ENCODE measurements at regions not wholly inside any gene's neighbourhood (a gene's known extent, or its start where the extent isn't known, plus 50 kb on each side); places are given as distances from the start of the nearest gene placed in this dataset.
"Not testable (repeated sequence)": the region's sequence is repeated elsewhere in the genome, so short reads cannot be mapped to it uniquely, and the experiment has no call there.

DNA sequence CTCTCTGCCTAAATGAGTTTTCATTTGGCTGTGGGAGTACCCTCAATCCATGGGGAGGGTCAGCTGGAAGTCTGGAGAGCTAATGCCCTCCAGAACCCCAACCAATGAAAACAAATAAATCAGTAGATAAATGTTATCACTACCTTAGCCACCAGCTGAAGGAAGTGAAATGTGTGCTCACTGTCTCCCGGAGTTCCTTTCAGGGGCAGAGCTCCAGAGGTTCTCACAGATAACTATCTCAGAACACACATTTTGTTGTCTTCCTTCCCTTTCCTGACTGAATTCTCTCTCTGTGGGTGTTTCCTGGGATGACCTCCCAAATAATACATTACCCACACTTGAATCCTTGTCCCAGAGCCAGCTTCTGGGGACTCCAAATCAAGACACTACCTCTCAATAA is 779.6 kb downstream of the DIAPH3 start:
- DNase-seq: no peak

DNA sequence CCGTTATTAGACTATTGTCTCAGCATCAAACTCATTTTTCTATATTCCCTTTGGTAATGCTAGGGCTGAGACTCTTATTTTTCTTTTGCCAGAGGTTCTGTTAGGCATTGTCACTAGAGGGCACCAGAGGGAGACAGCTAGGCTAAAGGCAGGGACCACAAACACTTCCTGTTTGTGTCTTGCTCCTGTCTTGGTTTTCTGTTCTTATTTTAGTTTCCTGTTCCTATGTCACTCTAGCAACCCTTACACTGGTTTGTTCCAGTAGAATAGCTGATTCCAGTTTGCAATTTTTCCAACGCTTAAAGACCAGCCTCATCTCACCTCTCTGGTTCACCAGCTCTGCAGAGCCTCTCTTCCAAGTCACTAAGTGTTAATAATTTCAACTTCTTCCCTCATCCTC is 772.0 kb downstream of the DIAPH3 start:
- DNase-seq: peak in 3 of 5 experiments; percentile 9 to 90 (median 41)

DNA sequence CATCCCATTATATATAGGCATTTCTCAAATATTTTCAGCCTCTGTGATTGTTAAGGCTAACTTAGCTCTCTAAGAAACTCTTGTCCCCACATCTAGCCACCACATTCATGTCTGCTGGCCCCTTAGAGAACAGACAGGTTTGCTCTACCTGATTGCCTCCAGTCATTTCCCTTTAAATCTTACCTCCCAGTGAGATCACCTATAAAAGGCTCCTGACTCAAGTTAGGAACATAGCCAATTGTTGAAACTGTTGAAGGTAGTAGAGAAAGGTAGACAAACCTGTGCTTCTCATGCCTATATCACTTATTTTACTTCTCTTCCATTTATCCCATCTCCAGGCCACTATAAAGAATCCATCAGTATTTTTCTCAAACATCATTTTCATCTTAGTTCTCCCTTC is 771.4 kb downstream of the DIAPH3 start:
- no peak for DNase-seq

DNA sequence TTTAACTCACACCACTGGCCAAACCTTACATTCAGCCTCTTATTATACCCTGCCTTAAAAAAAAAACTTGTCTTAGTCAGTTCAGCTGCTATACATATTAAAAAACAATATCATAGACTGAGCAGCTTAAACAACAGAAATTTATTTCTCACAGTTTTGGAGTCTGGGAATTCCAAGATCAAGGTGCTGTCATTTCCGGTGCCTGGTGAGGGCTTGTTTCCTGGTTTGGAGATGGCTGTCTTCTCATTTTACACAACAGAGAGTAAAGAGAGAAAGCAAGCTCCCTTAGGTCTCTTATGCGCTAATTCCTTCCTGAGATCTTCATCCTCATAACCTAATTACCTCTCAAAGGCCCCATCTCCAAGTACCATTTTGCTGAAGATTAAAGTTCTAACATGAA is 769.2 kb downstream of the DIAPH3 start:
- no peak for DNase-seq

DNA sequence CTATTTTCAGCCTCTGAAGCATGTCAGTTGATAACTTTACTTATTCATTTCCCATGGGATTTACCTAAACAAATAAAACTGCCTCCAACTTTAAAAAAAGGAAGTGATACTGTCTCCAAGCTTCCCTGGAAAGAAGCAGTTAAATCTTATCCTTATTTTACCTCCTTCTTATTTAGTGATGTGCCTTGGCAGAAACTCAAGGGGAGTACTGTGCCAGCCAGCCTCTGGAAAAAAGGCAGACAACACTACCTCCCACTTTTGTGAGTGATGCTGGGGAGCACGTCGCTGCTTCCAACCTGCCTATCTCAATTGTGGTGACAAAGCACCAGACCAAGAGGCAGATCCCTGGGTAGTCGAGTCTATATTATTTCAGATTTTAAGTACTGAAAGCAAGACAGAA is 765.6 kb downstream of the DIAPH3 start:
- DNase-seq: no peak

DNA sequence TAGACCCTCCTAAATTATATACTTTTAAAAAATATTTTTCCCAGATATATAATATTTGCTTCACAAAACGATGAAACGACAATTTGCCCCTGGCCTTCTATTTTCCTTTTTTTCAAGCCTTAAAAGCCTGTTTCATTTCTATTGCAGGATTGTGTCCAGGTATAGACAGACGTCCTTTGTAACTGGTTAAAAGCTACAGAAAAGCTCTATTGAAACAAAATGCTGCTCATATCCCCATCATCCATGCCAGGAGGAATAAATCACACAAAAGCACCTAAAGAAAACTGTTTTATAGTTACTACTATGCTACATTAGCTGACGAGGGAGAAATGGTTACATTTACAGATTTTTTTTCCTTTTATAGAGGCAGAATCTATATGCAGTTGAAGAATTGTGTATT is 765.1 kb downstream of the DIAPH3 start:
- no peak for DNase-seq

DNA sequence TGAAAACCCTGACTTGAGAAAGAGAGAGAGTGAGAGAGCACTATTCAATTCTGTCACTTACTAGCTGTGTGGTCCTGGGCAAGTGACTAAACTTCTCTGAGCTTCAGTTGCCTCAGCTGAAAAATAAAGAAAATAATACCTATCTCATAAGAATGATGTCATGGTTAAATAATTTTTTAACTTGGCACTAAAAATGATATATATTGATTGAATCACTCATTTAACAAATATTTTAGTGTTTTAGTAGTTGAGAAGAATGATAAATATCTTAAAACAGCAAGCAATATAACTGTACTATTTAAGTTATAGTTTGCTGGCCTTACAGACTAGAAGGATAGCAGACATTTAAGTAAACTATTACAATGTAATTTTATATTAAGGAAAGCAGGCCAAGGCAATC is 764.2 kb downstream of the DIAPH3 start:
- no peak for DNase-seq

DNA sequence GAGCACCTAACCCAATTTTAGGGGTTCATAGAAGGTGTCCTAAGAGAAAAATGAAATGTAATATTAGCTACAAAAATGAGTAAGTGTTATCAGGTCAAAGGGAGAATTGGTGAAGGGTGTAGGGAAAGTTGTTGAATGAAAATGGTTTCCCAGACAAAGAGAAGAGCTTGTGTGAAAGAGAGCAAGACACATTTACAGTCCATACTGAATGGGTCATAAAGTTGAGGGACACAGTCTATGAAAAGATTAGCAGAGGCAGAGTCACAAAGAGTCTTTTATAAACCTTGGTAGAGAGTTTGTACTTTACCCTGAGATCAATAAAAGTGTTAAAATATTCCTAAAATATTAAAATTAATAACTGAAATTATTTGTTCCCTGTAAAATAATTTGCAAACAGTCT is 759.4 kb downstream of the DIAPH3 start:
- DNase-seq: no peak

DNA sequence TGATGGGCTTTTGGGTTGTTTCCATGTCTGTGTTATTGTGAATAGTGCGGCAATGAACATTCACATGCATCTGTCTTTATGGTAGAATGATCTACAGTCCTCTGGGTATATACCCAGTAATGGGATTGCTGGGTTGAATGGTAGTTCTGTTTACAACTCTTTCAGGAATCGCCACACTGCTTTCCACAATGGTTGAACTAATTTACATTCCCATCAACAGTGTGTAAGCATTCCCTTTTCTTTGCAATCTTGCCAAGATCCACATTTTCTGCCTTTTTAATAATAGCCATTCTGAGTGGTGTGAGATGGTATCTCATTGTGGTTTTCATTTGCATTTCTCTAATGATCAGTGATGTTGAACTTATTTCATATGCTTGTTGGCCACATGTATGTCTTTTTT is 756.5 kb downstream of the DIAPH3 start:
- not testable (repeated sequence) for DNase-seq

DNA sequence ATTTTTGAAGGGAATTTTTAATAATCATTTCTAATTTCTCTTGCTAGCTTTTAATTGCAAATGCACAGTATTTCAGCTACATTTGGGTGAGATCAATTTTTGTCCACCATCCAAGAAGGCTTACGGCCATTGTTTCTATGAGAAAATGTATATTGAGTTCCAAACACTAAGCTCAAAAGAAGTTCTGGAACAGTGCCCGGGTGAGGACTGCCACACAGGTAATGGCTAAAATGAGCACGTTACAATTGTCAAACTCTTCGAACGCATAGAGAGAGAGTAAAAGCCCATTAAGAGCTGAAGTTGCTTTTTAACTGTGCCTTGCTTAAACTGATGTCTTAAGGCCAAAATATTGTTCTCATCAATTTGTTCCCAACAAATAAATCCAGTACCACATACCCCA is 755.0 kb downstream of the DIAPH3 start:
- no peak for DNase-seq

DNA sequence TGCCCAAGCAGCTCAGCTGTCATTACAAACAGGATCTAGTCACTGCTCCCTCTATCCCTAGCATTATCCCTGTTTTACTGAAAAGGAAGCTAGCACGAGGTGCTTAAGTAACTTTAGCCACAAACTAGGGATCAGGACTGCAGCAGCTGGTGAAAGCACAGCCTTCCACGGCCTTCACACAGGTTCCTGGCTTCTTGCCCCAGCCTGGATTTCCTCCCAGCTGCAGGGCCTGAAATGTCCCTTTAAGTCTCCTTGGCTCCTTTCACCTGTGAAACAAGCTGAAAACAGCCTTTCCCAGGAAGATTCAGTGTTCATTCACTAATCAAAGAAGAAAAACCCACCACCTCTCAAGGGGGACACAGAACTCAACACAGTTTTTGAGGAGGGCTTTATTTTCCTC is 754.5 kb downstream of the DIAPH3 start:
- no peak for DNase-seq

DNA sequence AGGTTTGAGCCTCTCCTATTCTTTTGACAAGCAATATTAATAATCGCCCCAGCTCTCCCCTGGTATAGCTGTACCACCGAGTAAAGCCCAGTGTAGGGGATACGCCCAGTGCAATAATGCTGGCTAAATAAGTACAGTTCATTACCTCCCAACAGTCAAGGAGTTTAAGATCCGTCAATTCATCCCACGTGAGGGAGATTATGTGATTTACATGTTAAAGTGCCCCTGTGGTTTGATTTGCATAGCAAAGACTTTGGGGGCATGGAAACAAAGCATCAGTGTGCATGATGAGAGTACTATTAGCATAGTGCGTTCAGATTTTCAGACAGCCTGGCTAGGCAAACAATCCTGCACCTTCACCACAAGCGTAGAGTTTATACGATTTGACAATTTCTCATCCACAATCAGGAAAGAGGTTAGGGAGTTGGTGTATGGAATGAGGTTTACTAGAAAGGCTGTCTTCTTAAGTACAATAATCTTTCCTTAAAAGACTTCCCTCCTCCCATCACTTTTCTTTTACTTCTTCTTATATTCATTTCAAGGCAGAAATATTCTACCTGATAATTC is 754.0 kb downstream of the DIAPH3 start:
- no peak for DNase-seq

DNA sequence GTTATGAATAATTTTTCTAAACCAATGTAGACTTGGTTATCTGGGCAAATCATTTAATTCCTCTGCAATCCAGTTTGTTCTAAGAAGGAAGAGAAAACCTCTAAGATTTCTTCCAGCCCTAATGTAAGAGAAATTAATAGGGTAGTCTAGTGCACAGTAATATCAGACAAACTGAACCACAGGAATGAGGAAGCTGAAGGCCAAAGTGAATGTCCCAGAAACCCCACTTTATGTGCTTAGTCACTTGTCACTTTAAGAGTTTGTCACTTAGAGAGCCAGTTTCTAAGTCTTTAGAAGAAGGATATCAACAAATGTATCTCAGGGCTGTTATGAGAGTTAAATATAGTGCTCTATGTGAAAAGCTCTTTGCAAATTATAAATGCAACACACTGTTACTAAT is 750.6 kb downstream of the DIAPH3 start:
- no peak for DNase-seq

DNA sequence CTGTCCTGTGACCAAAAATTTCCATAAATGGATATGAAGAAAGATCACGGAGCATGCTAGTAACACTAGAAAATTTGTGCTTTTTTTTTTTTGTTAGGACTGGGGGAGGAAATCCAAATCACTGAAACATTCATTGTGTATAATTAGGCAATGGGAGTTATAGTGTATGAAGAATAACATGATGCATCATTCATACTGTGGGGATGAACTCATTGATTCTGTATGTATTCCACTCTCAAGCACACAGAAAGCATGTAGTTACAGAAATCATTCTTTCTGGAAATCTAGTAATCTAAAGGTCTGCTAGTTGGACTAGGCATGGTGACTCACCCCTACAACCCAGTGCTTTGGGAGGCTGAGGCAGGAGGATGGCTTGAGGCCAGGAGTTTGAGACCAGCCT is 749.7 kb downstream of the DIAPH3 start:
- DNase-seq: no peak

DNA sequence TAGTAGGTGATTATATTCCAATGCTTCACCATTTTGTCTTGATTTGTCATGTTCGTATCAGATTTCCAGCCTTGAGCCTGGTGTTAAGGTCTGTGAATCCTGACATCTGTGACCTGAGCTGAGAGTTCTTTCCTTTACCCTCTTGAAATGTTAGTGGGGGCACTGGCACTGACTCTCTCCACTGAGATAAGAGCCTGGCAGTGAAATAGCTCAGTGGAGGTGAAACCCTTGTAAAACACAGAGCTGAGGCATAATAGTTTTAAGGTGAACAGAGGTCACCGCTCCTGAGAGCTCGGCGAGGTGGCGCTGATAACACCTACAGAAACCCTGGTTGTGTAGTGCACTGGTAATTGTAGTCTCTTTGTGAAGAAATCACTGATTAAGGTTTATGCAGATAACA is 748.2 kb downstream of the DIAPH3 start:
- no peak for DNase-seq

DNA sequence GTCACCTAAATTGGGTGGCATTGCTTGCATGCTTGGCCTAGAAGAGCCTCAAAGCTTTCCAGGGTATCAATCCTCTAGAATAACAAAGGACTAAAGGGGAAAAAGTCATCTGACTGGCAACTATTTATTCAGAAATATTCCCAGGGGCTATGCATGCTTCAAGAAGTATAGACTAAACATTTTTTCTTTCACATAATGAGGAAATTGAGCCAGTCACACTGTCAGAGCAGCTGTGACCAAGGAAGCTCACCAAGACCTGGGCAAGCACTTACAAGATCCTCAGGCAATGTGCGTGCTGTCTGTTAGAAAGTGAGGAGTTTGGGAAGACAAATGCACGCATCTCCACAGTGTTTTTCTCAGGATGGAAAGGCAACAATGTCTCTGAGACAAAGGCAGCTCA is 747.2 kb downstream of the DIAPH3 start:
- no peak for DNase-seq

DNA sequence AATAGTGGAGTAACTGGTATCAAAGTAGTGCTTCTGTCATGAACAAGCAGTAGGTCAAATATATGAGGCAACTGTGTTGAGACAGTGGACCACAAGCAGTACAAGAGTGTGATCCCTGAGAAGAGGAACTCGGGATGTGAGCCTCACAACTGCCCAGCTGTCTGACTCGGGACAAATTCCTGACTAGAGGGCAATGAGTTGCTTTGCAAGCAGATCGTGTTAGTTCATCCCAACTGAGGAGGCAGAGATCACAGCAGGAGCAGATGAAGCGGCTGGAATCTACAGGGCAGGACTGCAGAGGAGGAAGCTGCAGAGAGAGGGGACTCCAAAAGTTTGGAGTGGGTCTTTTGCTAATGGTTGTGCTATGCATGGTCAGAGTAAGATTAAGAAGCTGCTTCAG is 741.1 kb downstream of the DIAPH3 start:
- no peak for DNase-seq

DNA sequence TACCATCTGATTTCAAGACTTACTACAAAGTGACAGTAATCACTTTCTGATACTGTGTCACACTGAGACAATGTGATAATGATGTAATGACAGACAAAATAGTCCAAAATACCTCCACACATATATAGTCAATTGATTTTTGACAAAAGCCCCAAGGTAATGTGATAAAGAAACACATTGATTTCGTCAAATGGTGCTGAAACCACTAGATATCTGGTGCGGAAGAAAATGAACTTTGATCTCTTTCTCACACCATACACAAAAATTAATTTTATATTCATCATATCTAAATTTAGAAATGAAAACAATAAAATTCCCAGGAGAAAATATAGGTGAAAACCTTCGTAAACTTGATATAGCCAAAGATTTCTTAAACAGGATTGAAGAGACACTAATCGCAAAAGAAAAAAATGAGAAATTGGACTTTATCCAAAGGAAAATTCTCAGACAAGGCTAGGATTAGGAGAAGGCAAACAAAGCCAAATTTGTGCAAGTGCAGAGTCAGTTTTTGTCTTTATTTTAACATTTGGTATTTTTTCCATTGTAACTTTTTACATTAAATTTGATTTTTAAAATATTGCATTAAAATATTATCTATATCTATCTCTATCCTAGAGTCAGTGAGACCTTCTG is 739.9 kb downstream of the DIAPH3 start:
- no peak for DNase-seq

DNA sequence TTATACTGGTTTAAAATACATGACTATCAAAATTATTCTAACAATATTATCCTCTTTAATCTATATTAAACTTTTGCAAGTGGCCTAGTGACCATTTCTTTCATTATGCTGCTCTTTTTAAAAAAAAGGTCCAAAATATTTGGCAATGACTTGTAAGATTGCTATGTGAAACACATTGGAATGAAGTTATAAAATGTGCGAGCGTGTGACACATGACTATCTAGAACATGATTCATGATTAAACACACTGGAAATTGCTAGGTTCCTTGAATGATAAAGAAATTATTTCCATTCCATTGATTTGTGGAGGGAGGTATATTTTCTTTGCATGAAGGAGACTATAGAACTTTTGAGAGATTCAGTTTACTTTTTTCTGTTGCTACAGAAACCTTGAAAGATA is 739.1 kb downstream of the DIAPH3 start:
- no peak for DNase-seq

DNA sequence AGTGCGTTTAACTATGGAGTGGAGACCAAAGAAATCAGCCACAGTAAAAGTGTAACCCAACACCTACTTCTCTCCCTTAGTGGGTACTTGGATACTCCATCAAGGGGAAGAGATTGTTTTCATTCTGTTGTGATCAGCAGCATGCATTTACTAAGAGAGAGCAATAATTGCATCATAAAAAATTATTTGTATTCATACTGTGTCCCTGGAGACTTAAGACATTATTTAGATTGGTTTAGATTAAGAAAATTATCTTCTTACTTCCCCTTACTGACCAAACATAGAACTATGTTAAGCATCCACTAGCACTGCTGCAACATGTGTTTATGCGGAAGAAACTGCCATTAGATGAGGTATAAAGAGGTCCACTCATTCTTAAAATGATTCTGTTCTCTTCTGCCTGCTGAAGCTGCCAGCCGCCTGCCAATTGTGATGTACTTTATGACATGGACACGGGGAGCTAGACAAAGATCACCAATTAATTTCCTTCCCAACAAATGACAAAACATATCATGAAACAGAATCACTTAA is 738.5 kb downstream of the DIAPH3 start:
- no peak for DNase-seq

DNA sequence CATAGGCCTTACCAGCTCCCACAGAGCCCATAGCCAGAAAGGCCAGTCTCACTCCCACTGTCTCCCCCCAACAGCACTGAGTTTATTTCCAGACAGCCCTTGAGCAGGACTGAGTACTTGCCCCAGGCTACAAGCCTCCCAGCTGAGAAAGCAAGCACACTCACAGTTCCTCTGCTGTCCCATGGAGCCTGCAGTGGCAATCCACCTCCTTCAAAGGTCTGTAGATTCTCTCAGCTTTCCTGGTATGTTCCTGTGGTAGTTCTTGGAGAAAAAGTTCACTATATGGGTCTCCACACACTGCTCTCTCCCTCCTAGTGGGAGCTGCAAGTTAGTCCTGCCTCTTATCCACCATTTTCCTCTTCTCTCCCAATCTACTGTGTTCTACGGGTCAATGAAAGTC is 728.7 kb downstream of the DIAPH3 start:
- no peak for DNase-seq

DNA sequence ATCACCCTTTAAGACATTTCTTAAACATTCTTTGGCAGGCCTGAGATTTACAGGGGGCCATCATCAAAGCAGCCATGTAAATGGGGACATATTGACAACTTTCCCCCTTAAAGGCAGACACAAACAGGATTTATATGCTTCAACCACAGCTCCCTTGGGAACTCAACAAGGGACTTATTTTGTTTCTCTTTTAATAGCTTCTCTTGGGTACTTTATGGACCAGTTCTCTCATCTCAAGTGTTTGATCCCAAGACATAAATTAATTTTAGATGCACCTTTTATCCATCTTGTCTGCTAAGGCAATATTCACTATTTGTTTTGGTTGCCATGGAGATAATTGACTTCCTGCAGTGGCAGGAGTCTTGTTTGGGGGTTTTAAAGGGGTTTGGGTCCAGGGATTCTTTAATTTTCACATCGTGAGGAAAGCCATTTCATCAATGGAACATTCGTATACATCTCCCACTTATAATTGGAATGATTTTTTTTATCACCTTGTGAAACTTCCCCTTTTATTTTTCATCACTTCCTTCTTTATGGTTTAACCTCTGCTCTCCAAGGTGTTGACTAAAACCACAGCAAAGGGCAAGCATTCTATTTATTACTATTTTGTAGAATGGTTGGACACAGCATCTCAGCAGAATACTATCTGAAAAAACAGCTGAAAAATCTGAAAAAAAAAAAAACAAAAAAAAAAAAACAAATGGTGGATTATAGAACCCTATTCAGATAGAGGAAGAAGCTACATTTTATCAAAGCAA is 726.0 kb downstream of the DIAPH3 start:
- no peak for DNase-seq

DNA sequence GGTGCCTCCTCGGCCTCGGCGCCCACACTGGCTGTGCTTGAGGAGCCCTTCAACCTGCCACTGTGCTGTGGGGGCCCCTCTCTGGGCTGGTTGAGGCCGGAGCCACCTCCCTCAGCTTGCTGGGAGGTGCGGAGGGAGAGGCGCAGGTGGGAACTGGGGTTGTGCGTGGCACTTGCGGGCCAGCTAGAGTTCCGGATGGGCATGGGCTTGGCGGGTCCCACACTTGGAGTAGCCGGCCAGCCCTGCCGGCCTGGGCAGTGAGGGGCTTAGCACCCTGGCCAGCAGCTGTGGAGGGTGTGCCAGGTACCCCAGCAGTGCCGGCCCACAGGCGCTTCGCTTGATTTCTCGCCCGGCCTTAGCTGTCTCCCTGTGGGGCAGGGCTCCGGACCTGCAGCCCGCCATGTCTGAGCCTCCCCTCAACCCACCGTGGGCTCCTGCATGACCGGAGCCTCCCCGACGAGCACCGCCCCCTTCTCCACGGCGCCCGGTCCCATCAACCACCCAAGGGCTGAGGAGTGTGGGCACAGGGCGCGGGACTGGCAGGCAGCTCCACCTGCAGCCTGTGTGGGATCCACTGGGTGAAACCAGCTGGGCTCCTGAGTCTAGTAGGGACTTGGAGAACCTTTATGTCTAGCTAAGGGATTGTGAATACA is 723.8 kb downstream of the DIAPH3 start:
- no peak for DNase-seq

DNA sequence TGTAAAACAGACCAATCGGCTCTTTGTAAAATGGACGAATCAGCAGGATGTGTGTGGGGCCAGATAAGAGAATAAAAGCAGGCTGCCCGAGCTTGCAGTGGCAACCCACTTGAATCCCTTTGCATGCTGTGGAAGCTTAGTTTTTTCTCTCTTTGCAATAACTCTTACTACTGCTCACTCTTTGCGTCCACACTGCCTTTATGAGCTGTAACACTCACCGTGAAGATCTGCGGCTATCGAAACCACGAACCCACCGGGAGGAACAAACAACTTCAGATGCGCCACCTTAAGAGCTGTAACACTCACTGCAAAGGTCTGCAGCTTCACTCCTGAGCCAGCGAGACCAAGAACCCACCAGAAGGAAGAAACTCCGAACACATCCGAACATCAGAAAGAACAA is 722.7 kb downstream of the DIAPH3 start:
- DNase-seq: not testable (repeated sequence)

Data from T-helper 2 cell (primary cell).